ENCODE measurements at regions not wholly inside any gene's neighbourhood (a gene's known extent, or its start where the extent isn't known, plus 50 kb on each side); places are given as distances from the start of the nearest gene placed in this dataset.

- TF ChIP-seq CTCF (IDR thresholded peaks at IDR 0.05) (no peak), POLR2A (IDR thresholded peaks at IDR 0.05) (no peak)
These were observed 362.5 kb upstream of the PCDH15 start for GRCh38 chr10:55163388-55163979.

Measured in prostate gland (tissue), 2 donors.